ENCODE measurements at regions not wholly inside any gene's neighbourhood (a gene's known extent, or its start where the extent isn't known, plus 50 kb on each side); places are given as distances from the start of the nearest gene placed in this dataset.

DNA sequence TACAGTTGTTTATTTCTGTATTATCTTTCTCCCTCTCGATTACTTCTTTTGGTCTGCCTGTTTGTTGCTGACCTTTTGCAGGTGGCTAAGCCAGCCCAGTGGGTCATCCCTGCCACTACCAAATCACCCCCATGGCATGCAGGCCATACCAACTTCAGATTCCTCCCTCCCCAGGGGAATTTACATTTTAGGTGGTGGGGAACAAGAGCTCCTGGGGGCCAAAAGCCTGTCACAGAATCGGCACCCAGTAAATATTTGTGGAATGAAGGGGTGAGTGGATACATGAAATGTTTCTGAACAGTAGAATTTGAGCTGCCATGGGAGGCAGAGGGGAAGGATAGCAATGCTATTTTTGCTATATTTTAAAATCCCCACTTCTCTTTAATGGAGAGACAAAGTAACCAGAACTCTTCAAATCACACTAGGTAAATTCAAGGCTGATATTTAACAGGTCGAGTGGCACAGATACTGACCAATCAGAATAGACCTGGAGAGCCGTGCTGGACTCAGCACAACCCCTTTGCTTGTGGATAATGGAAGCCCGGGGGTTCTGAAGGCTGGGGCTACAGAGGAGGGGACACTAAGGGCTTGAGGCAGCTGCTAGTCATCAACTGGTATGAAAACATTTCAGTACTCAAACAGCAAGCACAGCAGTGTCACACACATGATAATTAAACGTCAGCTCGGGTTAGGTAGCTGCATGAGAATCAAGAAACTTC is 54.3 kb upstream of the SMAD3 start:
- TF ChIP-seq EZH2 (IDR thresholded peaks at IDR 0.05; ENCODE audit: low read depth, unreplicated experiment), result no peak
- TF ChIP-seq, protein P1, sequence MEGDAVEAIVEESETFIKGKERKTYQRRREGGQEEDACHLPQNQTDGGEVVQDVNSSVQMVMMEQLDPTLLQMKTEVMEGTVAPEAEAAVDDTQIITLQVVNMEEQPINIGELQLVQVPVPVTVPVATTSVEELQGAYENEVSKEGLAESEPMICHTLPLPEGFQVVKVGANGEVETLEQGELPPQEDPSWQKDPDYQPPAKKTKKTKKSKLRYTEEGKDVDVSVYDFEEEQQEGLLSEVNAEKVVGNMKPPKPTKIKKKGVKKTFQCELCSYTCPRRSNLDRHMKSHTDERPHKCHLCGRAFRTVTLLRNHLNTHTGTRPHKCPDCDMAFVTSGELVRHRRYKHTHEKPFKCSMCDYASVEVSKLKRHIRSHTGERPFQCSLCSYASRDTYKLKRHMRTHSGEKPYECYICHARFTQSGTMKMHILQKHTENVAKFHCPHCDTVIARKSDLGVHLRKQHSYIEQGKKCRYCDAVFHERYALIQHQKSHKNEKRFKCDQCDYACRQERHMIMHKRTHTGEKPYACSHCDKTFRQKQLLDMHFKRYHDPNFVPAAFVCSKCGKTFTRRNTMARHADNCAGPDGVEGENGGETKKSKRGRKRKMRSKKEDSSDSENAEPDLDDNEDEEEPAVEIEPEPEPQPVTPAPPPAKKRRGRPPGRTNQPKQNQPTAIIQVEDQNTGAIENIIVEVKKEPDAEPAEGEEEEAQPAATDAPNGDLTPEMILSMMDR (conservative IDR thresholded peaks at IDR 0.05; ENCODE audit: low read depth in 2 of 2), result no peak
- TF ChIP-seq POLR2AphosphoS5 (IDR thresholded peaks at IDR 0.05; ENCODE audit: low read depth), result no peak

Data from GM23338 (cell line).